ENCODE measurements at regions not wholly inside any gene's neighbourhood (a gene's known extent, or its start where the extent isn't known, plus 50 kb on each side); places are given as distances from the start of the nearest gene placed in this dataset.

DNA sequence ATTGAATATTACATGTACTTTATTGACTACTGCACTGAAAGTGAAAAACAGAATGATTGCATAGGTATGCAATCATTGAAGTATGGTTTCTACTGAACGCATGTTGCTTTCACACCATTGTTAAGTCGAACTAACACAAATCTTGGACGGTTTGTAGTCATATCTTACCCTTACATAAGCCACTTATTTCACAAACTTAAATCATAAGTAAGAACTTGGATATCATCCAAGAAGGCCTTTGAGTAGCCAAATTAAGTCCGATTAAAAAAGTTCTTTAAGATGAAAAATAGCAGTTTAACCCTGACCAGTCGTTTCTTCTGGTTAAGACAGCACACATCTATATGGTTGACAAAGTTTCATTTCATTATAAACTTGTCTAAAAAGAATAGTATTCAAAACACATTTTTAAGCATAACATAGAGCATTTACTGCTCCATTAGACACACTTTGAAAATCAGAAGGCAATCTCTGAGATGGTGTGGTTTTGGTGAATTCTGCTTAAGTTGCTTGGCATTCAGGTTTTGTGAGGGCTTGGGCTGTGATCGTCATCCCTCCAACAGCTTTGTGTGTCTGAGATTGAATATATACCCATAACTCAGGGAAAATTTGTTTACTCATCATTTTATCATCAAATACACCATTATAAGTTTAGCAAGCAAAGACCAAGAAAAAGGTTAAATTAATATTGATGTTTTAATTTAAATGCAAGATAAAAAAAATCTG is 92.2 kb downstream of the NFKBIZ start:
- Mint-ChIP-seq H3K4me1 (no peaks in the 10 kb centered on the region), H3K27ac (no peak overlapping the region), H3K36me3 (ENCODE audit: low read depth) (no peaks in the 10 kb centered on the region), H3K4me3 (no peak overlapping the region), H3K27me3 (ENCODE audit: insufficient read depth) (no peaks in the 10 kb centered on the region), H3K9me3 (no peaks in the 10 kb centered on the region)
- H3K4me1 ChIP-seq (ENCODE audit: control insufficient read depth, insufficient read depth, low read length) = no peaks in the 10 kb centered on the region
- no peak overlapping the region for H3K9ac ChIP-seq (ENCODE audit: extremely low read depth, low read length, poor library complexity, severe bottlenecking)
- H3K27me3 ChIP-seq (ENCODE audit: control insufficient read depth, insufficient read depth, low read length, poor library complexity, severe bottlenecking) = no peaks in the 10 kb centered on the region
- H3K4me3 ChIP-seq (ENCODE audit: low read length) = no peak overlapping the region
- WGBS, 2 experiments (ENCODE audit: insufficient coverage in 1 of 2, insufficient read length in 1 of 2) = 84 to 95% methylated on average over 5 to 6 of the region's 6 CpGs
- H3K9me3 ChIP-seq (ENCODE audit: control insufficient read depth, low read length) = no peaks in the 10 kb centered on the region
- TF ChIP-seq, protein P1, sequence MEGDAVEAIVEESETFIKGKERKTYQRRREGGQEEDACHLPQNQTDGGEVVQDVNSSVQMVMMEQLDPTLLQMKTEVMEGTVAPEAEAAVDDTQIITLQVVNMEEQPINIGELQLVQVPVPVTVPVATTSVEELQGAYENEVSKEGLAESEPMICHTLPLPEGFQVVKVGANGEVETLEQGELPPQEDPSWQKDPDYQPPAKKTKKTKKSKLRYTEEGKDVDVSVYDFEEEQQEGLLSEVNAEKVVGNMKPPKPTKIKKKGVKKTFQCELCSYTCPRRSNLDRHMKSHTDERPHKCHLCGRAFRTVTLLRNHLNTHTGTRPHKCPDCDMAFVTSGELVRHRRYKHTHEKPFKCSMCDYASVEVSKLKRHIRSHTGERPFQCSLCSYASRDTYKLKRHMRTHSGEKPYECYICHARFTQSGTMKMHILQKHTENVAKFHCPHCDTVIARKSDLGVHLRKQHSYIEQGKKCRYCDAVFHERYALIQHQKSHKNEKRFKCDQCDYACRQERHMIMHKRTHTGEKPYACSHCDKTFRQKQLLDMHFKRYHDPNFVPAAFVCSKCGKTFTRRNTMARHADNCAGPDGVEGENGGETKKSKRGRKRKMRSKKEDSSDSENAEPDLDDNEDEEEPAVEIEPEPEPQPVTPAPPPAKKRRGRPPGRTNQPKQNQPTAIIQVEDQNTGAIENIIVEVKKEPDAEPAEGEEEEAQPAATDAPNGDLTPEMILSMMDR (conservative IDR thresholded peaks at IDR 0.05) = no peak
- no peaks in the 10 kb centered on the region for H3K36me3 ChIP-seq (ENCODE audit: control insufficient read depth, insufficient read depth, low read length)
- no peak for DNase-seq
- H3K27ac ChIP-seq (ENCODE audit: low read depth, low read length) = no peak overlapping the region

DNA sequence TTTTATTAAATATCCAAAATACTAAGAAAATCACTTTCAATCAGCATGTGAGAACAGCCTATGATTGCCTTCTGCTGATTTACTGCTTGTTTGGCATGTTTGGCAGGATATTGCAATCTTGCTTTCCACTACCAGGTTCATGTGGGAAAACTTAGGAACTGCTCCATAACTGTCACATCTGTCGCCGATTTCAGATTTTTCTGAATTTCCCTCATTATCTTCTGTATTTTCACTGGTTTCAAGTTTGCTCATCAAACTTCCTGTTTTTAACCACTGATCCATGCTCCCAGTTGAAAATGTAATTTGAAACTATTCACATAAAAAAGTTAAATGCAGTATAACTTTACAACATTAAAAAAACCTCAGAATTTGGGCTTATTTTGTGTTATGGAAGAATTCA is 93.0 kb downstream of the NFKBIZ start:
- H3K9ac ChIP-seq (ENCODE audit: extremely low read depth, low read length, poor library complexity, severe bottlenecking) = no peak overlapping the region
- H3K27ac Mint-ChIP-seq = no peak overlapping the region
- no peak overlapping the region for H3K4me3 Mint-ChIP-seq
- no peak for DNase-seq
- H3K36me3 ChIP-seq (ENCODE audit: control insufficient read depth, insufficient read depth, low read length) = no peaks in the 10 kb centered on the region
- no peaks in the 10 kb centered on the region for H3K36me3 Mint-ChIP-seq (ENCODE audit: low read depth)
- WGBS, 2 experiments (ENCODE audit: insufficient coverage in 1 of 2, insufficient read length in 1 of 2) = 68 to 75% methylated on average over 2 of the region's 2 CpGs
- H3K4me3 ChIP-seq (ENCODE audit: low read length) = no peak overlapping the region
- no peaks in the 10 kb centered on the region for H3K4me1 Mint-ChIP-seq
- no peaks in the 10 kb centered on the region for H3K9me3 Mint-ChIP-seq
- no peak overlapping the region for H3K27ac ChIP-seq (ENCODE audit: low read depth, low read length)
- TF ChIP-seq, protein P1 (conservative IDR thresholded peaks at IDR 0.05) = no peak
- no peaks in the 10 kb centered on the region for H3K4me1 ChIP-seq (ENCODE audit: control insufficient read depth, insufficient read depth, low read length)
- no peaks in the 10 kb centered on the region for H3K9me3 ChIP-seq (ENCODE audit: control insufficient read depth, low read length)
- no peaks in the 10 kb centered on the region for H3K27me3 Mint-ChIP-seq (ENCODE audit: insufficient read depth)
- H3K27me3 ChIP-seq (ENCODE audit: control insufficient read depth, insufficient read depth, low read length, poor library complexity, severe bottlenecking) = no peaks in the 10 kb centered on the region

GRCh38 chr3:101943029-101943428 is 93.7 kb downstream of the NFKBIZ start:
- H3K9me3 ChIP-seq (ENCODE audit: control insufficient read depth, low read length) = no peaks in the 10 kb centered on the region
- no peak overlapping the region for H3K27ac ChIP-seq (ENCODE audit: low read depth, low read length)
- Mint-ChIP-seq H3K4me1 (no peaks in the 10 kb centered on the region), H3K9me3 (no peaks in the 10 kb centered on the region), H3K36me3 (ENCODE audit: low read depth) (no peaks in the 10 kb centered on the region), H3K27ac (no peak overlapping the region), H3K27me3 (ENCODE audit: insufficient read depth) (no peaks in the 10 kb centered on the region), H3K4me3 (no peak overlapping the region)
- H3K27me3 ChIP-seq (ENCODE audit: control insufficient read depth, insufficient read depth, low read length, poor library complexity, severe bottlenecking) = no peaks in the 10 kb centered on the region
- DNase-seq = no peak
- TF ChIP-seq, protein P1 (conservative IDR thresholded peaks at IDR 0.05) = no peak
- 94% methylated on average over 1 of the region's 1 CpG; no CpG with 5 or more reads in 1 of the 2 experiments for WGBS, 2 experiments (ENCODE audit: insufficient coverage in 1 of 2, insufficient read length in 1 of 2)
- no peaks in the 10 kb centered on the region for H3K4me1 ChIP-seq (ENCODE audit: control insufficient read depth, insufficient read depth, low read length)
- no peaks in the 10 kb centered on the region for H3K36me3 ChIP-seq (ENCODE audit: control insufficient read depth, insufficient read depth, low read length)
- no peak overlapping the region for H3K4me3 ChIP-seq (ENCODE audit: low read length)
- no peak overlapping the region for H3K9ac ChIP-seq (ENCODE audit: extremely low read depth, low read length, poor library complexity, severe bottlenecking)

All from endodermal cell (in vitro differentiated cells).